Epithelial cell of proximal tubule (primary cell): ENCODE measurements at regions not wholly inside any gene's neighbourhood (a gene's known extent, or its start where the extent isn't known, plus 50 kb on each side); places are given as distances from the start of the nearest gene placed in this dataset.

Experiments used
- DNase-seq: peaks from one replicate; pipeline ENCODE4 v3.0.0-alpha.2; 2011; ENCODE audit warnings: low read depth
- H3K4me3 ChIP-seq: 2 replicates; pipeline ENCODE4 v1.5.1; 2011; ENCODE audit warnings: low read depth, mild to moderate bottlenecking, low read length
- TF ChIP-seq, protein P1 (sequence below): conservative IDR thresholded peaks from 2 replicates; pipeline ENCODE4 v1.5.1; 2012; ENCODE audit warnings: low read depth, mild to moderate bottlenecking, low read length

DNA sequence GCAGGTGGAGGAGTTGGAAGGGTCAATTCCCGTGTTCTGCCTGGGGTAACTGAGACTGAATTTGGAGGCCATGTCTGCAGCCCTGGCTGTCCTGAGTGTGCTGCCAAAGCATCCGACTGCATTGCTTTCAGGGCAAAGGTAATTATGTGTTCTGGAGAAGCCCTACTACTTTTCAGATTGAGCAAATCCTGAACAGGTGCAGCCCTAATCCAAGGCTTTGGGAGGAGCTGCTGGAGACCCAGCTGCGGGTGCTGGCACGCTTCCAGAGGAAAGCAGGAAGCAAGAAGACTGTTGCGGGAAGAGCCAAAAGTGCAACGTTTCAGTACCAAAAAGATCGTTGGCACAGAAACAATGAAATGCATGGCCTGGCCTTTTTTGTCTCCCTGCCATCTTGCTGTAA, 73.7 kb upstream of the NRIP1 start:
- TF ChIP-seq, protein P1, sequence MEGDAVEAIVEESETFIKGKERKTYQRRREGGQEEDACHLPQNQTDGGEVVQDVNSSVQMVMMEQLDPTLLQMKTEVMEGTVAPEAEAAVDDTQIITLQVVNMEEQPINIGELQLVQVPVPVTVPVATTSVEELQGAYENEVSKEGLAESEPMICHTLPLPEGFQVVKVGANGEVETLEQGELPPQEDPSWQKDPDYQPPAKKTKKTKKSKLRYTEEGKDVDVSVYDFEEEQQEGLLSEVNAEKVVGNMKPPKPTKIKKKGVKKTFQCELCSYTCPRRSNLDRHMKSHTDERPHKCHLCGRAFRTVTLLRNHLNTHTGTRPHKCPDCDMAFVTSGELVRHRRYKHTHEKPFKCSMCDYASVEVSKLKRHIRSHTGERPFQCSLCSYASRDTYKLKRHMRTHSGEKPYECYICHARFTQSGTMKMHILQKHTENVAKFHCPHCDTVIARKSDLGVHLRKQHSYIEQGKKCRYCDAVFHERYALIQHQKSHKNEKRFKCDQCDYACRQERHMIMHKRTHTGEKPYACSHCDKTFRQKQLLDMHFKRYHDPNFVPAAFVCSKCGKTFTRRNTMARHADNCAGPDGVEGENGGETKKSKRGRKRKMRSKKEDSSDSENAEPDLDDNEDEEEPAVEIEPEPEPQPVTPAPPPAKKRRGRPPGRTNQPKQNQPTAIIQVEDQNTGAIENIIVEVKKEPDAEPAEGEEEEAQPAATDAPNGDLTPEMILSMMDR: no peak
- H3K4me3 ChIP-seq: no peak overlapping the region
- DNase-seq: no peak

DNA sequence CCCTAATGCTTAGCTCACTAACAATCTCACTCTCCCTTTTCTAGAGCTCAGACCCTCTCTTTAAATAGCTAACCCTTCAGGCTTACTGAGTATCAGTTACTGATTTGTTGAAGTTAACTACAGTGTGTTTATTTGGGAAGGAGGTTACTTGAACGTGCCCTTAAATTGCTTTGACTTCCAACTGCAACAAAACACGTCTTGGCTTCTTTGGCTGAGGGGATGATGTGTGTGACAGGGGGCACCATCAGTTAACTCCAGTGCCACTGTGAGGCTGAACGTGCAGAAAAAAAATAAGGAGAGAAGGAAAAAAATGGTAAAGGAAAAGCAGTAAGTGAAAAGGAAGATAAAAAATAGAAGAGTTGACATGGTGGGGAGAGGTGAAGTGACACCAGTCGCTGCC, 75.1 kb upstream of the NRIP1 start:
- no peak for DNase-seq
- TF ChIP-seq, protein P1: no peak
- no peak overlapping the region for H3K4me3 ChIP-seq

DNA sequence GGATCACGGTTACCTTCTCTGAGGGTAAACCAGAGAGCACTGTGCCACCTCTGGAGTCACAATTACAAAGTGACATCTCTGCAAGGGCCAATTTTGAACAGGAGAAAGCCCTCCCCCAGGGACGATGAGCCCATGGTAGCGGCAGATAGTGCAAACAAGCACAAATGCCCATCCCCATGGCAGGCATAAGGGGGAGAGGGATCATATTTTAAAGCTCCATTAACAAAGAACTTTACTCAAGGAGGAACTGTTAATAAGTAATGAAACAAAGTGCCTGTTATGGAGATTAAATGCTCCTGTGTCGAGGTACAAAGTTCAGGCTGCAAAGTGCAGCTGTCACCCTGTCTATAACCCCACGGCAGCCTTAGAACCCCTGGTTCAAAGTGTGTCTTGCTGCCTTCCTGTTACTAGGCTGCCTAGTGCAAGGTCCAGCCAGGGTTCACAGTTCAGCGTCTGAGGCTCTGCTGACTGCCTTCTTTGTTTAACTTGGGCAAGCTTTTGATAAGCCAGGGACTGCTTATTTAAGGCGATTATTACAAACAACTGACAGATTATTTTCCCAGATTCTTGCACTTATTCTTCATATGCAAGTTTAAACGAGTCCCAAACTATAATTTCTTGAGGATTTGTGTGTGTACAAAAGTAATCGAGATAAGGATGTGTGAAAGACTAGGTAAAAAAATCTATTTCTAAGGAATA, 75.7 kb upstream of the NRIP1 start:
- peak overlapping the region; percentile 5 for H3K4me3 ChIP-seq
- peak; percentile 29 for DNase-seq
- TF ChIP-seq, protein P1: no peak

DNA sequence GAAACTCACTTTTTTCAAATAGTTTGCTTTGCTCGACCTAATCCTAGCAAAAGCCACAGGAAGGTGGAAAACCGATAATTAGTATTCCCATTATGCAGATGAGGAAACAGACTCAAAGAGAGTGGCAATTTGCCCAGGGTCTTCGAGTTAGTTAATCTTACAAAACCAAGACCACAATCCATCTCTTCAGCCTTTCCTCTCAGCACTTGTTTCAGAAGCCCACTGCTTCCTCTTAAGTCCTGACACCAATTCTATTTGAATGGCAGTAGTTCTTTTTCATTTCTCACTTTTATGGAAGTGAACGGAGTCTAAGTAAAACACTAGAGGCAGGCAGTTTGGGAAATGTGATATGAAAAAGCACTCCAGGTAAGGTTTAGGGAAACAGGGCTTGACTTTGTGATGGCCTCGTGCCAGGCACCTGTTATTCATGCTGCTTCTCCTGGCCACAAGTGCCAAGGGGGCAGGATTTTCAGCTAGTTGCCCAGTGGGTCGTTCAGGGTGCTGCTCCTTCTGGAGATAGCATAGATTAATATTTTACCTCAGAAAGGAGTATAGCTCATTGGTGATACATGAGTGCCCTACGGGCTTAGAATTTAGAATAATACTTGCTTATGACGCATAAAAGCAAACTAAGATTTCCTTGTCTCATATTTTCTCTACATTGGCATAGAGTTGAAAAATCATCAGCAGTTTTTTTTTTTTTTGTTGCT, 76.6 kb upstream of the NRIP1 start:
- H3K4me3 ChIP-seq: peak overlapping the region; percentile 4
- TF ChIP-seq, protein P1: no peak
- no peak for DNase-seq

DNA sequence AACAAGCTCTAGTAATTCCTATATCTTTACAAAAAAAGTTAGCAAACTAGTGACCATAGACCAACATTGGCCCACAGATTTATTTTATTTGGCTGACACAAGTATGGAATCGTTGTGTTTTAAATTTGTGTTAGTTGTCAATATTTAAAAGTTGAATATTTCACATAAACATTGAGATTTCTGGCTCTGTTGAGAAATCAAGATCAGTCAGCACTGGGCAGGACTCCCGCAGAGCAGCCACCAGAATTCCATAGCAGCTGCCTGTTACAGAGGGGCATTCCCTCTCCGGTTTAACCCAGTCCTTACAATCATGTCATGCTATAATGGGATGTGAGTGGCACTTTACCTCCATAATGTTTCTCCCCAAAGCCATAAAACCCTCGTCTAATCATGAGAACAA, 79.2 kb upstream of the NRIP1 start:
- no peak for DNase-seq
- TF ChIP-seq, protein P1: no peak
- no peak overlapping the region for H3K4me3 ChIP-seq

DNA sequence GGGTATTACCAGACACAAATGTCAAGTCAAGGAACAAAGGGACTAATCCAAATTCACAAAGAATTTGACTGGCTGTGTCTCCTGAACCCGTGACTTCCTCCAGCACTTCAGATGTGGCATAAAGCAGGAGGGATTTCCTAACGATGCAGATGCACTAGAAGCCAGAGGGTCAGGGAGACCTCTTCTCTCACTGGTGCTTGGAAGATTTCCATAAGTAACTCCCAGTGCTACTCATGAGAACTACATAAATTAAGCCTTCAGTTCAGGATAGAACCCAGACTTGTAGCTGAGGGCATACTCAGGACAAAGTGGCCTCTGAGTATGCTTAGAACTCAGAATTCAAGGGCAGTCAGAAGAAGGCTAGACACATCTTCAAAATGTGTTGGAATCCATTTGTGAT, 83.6 kb upstream of the NRIP1 start:
- TF ChIP-seq, protein P1: no peak
- no peak overlapping the region for H3K4me3 ChIP-seq
- DNase-seq: no peak
